SK-N-SH treated with all-trans-retinoic acid at 6 μM for 48 hours (cell line): ENCODE measurements at regions not wholly inside any gene's neighbourhood (a gene's known extent, or its start where the extent isn't known, plus 50 kb on each side); places are given as distances from the start of the nearest gene placed in this dataset.

ENCODE experiments used
- ATAC-seq: fragments of 200-7000 bp; cut with Tn5 transposase; 3 replicates; pipeline ENCODE4 v1.9.1; 2020; ENCODE audit warnings: mild to moderate bottlenecking, moderate library complexity
- ARNTL ChIP-seq: fragments of 450-650 bp; formaldehyde crosslinking; IDR thresholded peaks from 2 replicates; pipeline ENCODE4 v1.5.0; 2020; ENCODE audit warnings: low read depth, mild to moderate bottlenecking, moderate library complexity, borderline replicate concordance
- BACH2 ChIP-seq: fragments of 250-450 bp; sonication (Bioruptor Pico); IDR thresholded peaks from 2 replicates; pipeline ENCODE4 v1.9.0; 2021; ENCODE audit warnings: mild to moderate bottlenecking, borderline replicate concordance
- CSDC2 ChIP-seq: fragments of 250-450 bp; sonication (Bioruptor Pico); IDR thresholded peaks from 2 replicates; pipeline ENCODE4 v1.5.0; 2020; ENCODE audit warnings: mild to moderate bottlenecking, moderate library complexity
- ESRRG ChIP-seq: fragments of 250-450 bp; sonication (Bioruptor Pico); IDR thresholded peaks from 2 replicates; pipeline ENCODE4 v1.6.1; 2021; ENCODE audit warnings: mild to moderate bottlenecking
- GLIS3 ChIP-seq: fragments of 250-450 bp; sonication (Bioruptor Pico); IDR thresholded peaks from 2 replicates; pipeline ENCODE4 v1.5.0; 2020; ENCODE audit warnings: mild to moderate bottlenecking, moderate library complexity
- ISL1 ChIP-seq: fragments of 250-450 bp; sonication (Bioruptor Pico); IDR thresholded peaks from 2 replicates; pipeline ENCODE4 v2.1.2; 2022; ENCODE audit warnings: mild to moderate bottlenecking, moderate library complexity
- OSR1 ChIP-seq: fragments of 250-450 bp; sonication (Bioruptor Pico); IDR thresholded peaks from 2 replicates; pipeline ENCODE4 v1.8.0; 2022; ENCODE audit warnings: moderate library complexity, mild to moderate bottlenecking, inconsistent platforms
- PATZ1 ChIP-seq: fragments of 250-450 bp; sonication (Bioruptor Pico); IDR thresholded peaks from 2 replicates; pipeline ENCODE4 v1.8.0; 2020; ENCODE audit warnings: mild to moderate bottlenecking, moderate library complexity, borderline replicate concordance
- POU6F1 ChIP-seq: fragments of 250-450 bp; sonication (Bioruptor Pico); IDR thresholded peaks from 2 replicates; pipeline ENCODE4 v1.8.0; 2021; ENCODE audit warnings: low read depth, mild to moderate bottlenecking, moderate library complexity, borderline replicate concordance
- PPARA ChIP-seq: fragments of 250-450 bp; sonication (Bioruptor Pico); IDR thresholded peaks from 2 replicates; pipeline ENCODE4 v1.5.0; 2020; ENCODE audit warnings: mild to moderate bottlenecking, borderline replicate concordance
- RARB ChIP-seq: fragments of 250-450 bp; sonication (Bioruptor Pico); IDR thresholded peaks from 2 replicates; pipeline ENCODE4 v1.8.0; 2021; ENCODE audit warnings: mild to moderate bottlenecking, moderate library complexity
- SNAI2 ChIP-seq: fragments of 250-450 bp; sonication (Bioruptor Pico); IDR thresholded peaks from 2 replicates; pipeline ENCODE4 v1.5.0; 2020; ENCODE audit warnings: mild to moderate bottlenecking, moderate library complexity
- TCF4 ChIP-seq: fragments of 250-450 bp; sonication (Bioruptor Pico); IDR thresholded peaks from 2 replicates; pipeline ENCODE4 v1.8.0; 2021; ENCODE audit warnings: mild to moderate bottlenecking, moderate library complexity, borderline replicate concordance
- TOX ChIP-seq: fragments of 250-450 bp; sonication (Bioruptor Pico); IDR thresholded peaks from 2 replicates; pipeline ENCODE4 v1.8.0; 2021; ENCODE audit warnings: mild to moderate bottlenecking, moderate library complexity, borderline replicate concordance
- ZFP3 ChIP-seq: fragments of 250-450 bp; sonication (Bioruptor Pico); IDR thresholded peaks from 2 replicates; pipeline ENCODE4 v1.5.0; 2020; ENCODE audit warnings: mild to moderate bottlenecking, moderate library complexity
- ZFP30 ChIP-seq: fragments of 450-650 bp; formaldehyde crosslinking; IDR thresholded peaks from 2 replicates; pipeline ENCODE4 v1.5.0; 2022; ENCODE audit warnings: mild to moderate bottlenecking, moderate library complexity
- ZNF565 ChIP-seq: fragments of 450-650 bp; formaldehyde crosslinking; conservative IDR thresholded peaks from 2 replicates; pipeline ENCODE4 v1.5.0; 2020; ENCODE audit warnings: low read depth, mild to moderate bottlenecking, moderate library complexity
- ZNF70 ChIP-seq: fragments of 450-650 bp; formaldehyde crosslinking; IDR thresholded peaks from 2 replicates; pipeline ENCODE4 v1.5.0; 2020; ENCODE audit warnings: mild to moderate bottlenecking, moderate library complexity
- ZNF8 ChIP-seq: fragments of 450-650 bp; formaldehyde crosslinking; IDR thresholded peaks from 2 replicates; pipeline ENCODE4 v1.5.0; 2020; ENCODE audit warnings: mild to moderate bottlenecking, moderate library complexity
- TF ChIP-seq, protein P1 (sequence below): fragments of 250-450 bp; sonication (Bioruptor Pico); IDR thresholded peaks from 2 replicates; pipeline ENCODE4 v1.5.1; 2020; ENCODE audit warnings: low read depth, mild to moderate bottlenecking, moderate library complexity

DNA sequence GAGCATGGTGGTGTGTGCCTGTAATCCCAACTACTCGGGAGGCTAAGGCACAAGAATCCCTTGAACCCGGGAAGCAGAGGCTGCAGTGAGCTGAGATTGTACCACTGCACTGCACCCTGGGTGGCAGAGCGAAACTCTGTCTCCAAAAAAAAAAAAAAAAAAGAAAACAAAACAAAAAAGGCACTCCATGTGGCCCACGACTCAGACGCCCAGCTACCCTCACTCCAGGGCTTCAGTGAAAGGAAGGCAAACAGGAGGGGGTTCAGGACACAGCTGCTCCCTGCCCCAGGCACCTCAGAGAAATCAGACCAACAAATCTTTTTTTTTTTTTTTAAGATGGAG is 91.7 kb downstream of the LITAF start:
- ATAC-seq, result no peak

More for the DNA sequence above, 91.7 kb downstream of the LITAF start:
- TF ChIP-seq ZNF565 (CRISPR knock-in tag) (no peak), TOX (CRISPR knock-in tag) (no peak), ESRRG (CRISPR knock-in tag) (no peak), ZFP30 (CRISPR knock-in tag) (no peak), ARNTL (CRISPR knock-in tag) (no peak), SNAI2 (CRISPR knock-in tag) (no peak), PPARA (no peak), POU6F1 (CRISPR knock-in tag) (no peak), BACH2 (no peak), OSR1 (CRISPR knock-in tag) (no peak), ZNF70 (CRISPR knock-in tag) (no peak), CSDC2 (CRISPR knock-in tag) (no peak), RARB (CRISPR knock-in tag) (no peak), ISL1 (no peak), TCF4 (CRISPR knock-in tag) (no peak), ZFP3 (CRISPR knock-in tag) (no peak), GLIS3 (CRISPR knock-in tag) (no peak), ZNF8 (CRISPR knock-in tag) (no peak), PATZ1 (CRISPR knock-in tag) (no peak)
- TF ChIP-seq, protein P1, sequence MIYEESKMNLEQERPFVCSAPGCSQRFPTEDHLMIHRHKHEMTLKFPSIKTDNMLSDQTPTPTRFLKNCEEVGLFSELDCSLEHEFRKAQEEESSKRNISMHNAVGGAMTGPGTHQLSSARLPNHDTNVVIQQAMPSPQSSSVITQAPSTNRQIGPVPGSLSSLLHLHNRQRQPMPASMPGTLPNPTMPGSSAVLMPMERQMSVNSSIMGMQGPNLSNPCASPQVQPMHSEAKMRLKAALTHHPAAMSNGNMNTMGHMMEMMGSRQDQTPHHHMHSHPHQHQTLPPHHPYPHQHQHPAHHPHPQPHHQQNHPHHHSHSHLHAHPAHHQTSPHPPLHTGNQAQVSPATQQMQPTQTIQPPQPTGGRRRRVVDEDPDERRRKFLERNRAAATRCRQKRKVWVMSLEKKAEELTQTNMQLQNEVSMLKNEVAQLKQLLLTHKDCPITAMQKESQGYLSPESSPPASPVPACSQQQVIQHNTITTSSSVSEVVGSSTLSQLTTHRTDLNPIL (CRISPR knock-in tag), result no peak
